H9 (cell line): ENCODE measurements at regions not wholly inside any gene's neighbourhood (a gene's known extent, or its start where the extent isn't known, plus 50 kb on each side); places are given as distances from the start of the nearest gene placed in this dataset.

Experiments
- DNase-seq: peaks from one replicate; pipeline ENCODE4 v3.0.0-alpha.2; 2017
- H2AFZ ChIP-seq: one replicate; pipeline ENCODE4 v1.6.1; 2013; ENCODE audit warnings: mild to moderate bottlenecking, low read length, control low read depth, moderate library complexity
- H2AK5ac ChIP-seq: 2 replicates; pipeline ENCODE4 v1.6.1; 2013; ENCODE audit warnings: low read length, control low read depth, mixed read lengths; ENCODE audit not compliant: insufficient read length
- H2BK120ac ChIP-seq: one replicate; pipeline ENCODE4 v1.6.1; 2013; ENCODE audit warnings: low read depth, mild to moderate bottlenecking, low read length, control low read depth, inconsistent platforms; ENCODE audit not compliant: poor library complexity, severe bottlenecking
- H2BK12ac ChIP-seq: 2 replicates; pipeline ENCODE4 v1.6.1; 2013; ENCODE audit warnings: low read length, control low read depth, mixed read lengths, low read depth; ENCODE audit not compliant: insufficient read length
- H2BK15ac ChIP-seq: 2 replicates; pipeline ENCODE4 v1.6.1; 2013; ENCODE audit warnings: low read depth, low read length, control low read depth
- H2BK20ac ChIP-seq: one replicate; pipeline ENCODE4 v1.6.1; 2013; ENCODE audit warnings: low read depth, mild to moderate bottlenecking, low read length, control low read depth, inconsistent platforms; ENCODE audit not compliant: poor library complexity, severe bottlenecking
- H2BK5ac ChIP-seq: 2 replicates; pipeline ENCODE4 v1.6.1; 2013; ENCODE audit warnings: low read length, control low read depth, mixed read lengths; ENCODE audit not compliant: insufficient read length
- H3K14ac ChIP-seq: 2 replicates; pipeline ENCODE4 v1.6.1; 2013; ENCODE audit warnings: low read length, control low read depth; ENCODE audit not compliant: insufficient read depth
- H3K18ac ChIP-seq: 2 replicates; pipeline ENCODE4 v1.6.1; 2013; ENCODE audit warnings: low read depth, mild to moderate bottlenecking, mixed read lengths, low read length, control low read depth; ENCODE audit not compliant: insufficient read length
- H3K23ac ChIP-seq: 2 replicates; pipeline ENCODE4 v1.6.1; 2013; ENCODE audit warnings: low read length, control low read depth, mixed read lengths, low read depth; ENCODE audit not compliant: insufficient read length
- H3K23me2 ChIP-seq: 2 replicates; pipeline ENCODE4 v1.6.1; 2013; ENCODE audit warnings: low read depth, mild to moderate bottlenecking, mixed read lengths, low read length, control low read depth; ENCODE audit not compliant: insufficient read length, poor library complexity, severe bottlenecking
- H3K27ac ChIP-seq: 2 replicates; pipeline ENCODE4 v1.5.1; 2013; ENCODE audit warnings: low read length, control low read depth, mixed read lengths, low read depth; ENCODE audit not compliant: insufficient read length
- H3K27me3 ChIP-seq: 2 replicates; pipeline ENCODE4 v1.6.1; 2013; ENCODE audit warnings: low read length, control low read depth, inconsistent platforms; ENCODE audit not compliant: insufficient read depth
- H3K4ac ChIP-seq: 2 replicates; pipeline ENCODE4 v1.6.1; 2013; ENCODE audit warnings: low read depth, mild to moderate bottlenecking, control low read depth, inconsistent platforms, low read length, moderate library complexity
- H3K4me1 ChIP-seq: 2 replicates; pipeline ENCODE4 v1.6.1; 2013; ENCODE audit warnings: low read length, control low read depth, inconsistent platforms; ENCODE audit not compliant: insufficient read depth
- H3K4me2 ChIP-seq: 2 replicates; pipeline ENCODE4 v1.6.1; 2013; ENCODE audit warnings: low read length, control low read depth, mixed read lengths; ENCODE audit not compliant: insufficient read length, insufficient read depth
- H3K56ac ChIP-seq: 2 replicates; pipeline ENCODE4 v1.6.1; 2013; ENCODE audit warnings: low read depth, mild to moderate bottlenecking, mixed read lengths, low read length, control low read depth; ENCODE audit not compliant: insufficient read length
- H3K79me1 ChIP-seq: 2 replicates; pipeline ENCODE4 v1.6.1; 2013; ENCODE audit warnings: low read depth, mild to moderate bottlenecking, moderate library complexity, low read length, control low read depth, inconsistent platforms; ENCODE audit not compliant: insufficient read depth, poor library complexity, severe bottlenecking
- H3K79me2 ChIP-seq: 2 replicates; pipeline ENCODE4 v1.6.1; 2013; ENCODE audit warnings: low read length, control low read depth, inconsistent platforms; ENCODE audit not compliant: insufficient read depth
- H3K9ac ChIP-seq: 2 replicates; pipeline ENCODE4 v1.6.1; 2013; ENCODE audit warnings: low read length, control low read depth, mixed read lengths; ENCODE audit not compliant: insufficient read length; ENCODE audit errors: extremely low read depth
- H3K9me3 ChIP-seq: one replicate; pipeline ENCODE4 v1.6.1; 2013; ENCODE audit warnings: low read depth, low read length, inconsistent platforms; ENCODE audit not compliant: control insufficient read depth
- H3T11ph ChIP-seq: one replicate; pipeline ENCODE4 v1.6.1; 2013; ENCODE audit warnings: mild to moderate bottlenecking, low read length, control low read depth, inconsistent platforms
- H4K20me1 ChIP-seq: one replicate; pipeline ENCODE4 v1.6.1; 2013; ENCODE audit not compliant: control insufficient read depth, insufficient read length, insufficient read depth
- H4K5ac ChIP-seq: 2 replicates; pipeline ENCODE4 v1.6.1; 2013; ENCODE audit warnings: low read depth, mild to moderate bottlenecking, mixed read lengths, low read length, control low read depth; ENCODE audit not compliant: insufficient read length
- H4K8ac ChIP-seq: replicated peaks from 2 replicates; pipeline ENCODE4 v1.6.1; 2013; ENCODE audit warnings: low read length, control low read depth, mixed read lengths, low read depth; ENCODE audit not compliant: insufficient read length
- H4K91ac ChIP-seq: 2 replicates; pipeline ENCODE4 v1.6.1; 2013; ENCODE audit warnings: low read depth, mild to moderate bottlenecking, moderate library complexity, mixed read lengths, low read length, control low read depth; ENCODE audit not compliant: insufficient read length
- H3K27ac Mint-ChIP-seq, 3 experiments: 2 replicates in 2 of 3; 3 replicates in 1 of 3; pipeline ENCODE4 v1.8.0; 2020 to 2021; ENCODE audit warnings: mixed read lengths in 3 of 3, mild to moderate bottlenecking in 1 of 3, moderate library complexity in 1 of 3
- H3K27me3 Mint-ChIP-seq: 2 replicates; pipeline ENCODE4 v1.8.0; 2021; ENCODE audit warnings: low read depth, mild to moderate bottlenecking, moderate library complexity, mixed read lengths
- H3K36me3 Mint-ChIP-seq, 3 experiments: 2 replicates in 2 of 3; 3 replicates in 1 of 3; pipeline ENCODE4 v1.8.0; 2020 to 2021; ENCODE audit warnings: low read depth in 3 of 3, mixed read lengths in 3 of 3; ENCODE audit not compliant: insufficient read depth in 1 of 3
- H3K4me1 Mint-ChIP-seq, 2 experiments: 2 replicates each; pipeline ENCODE4 v1.8.0; 2020; ENCODE audit warnings: mixed read lengths in 2 of 2
- H3K4me3 Mint-ChIP-seq, 2 experiments: 2 replicates in 1 of 2; 3 replicates in 1 of 2; pipeline ENCODE4 v1.8.0; 2020 to 2021; ENCODE audit warnings: mild to moderate bottlenecking in 2 of 2, mixed read lengths in 2 of 2, moderate library complexity in 1 of 2
- H3K9me3 Mint-ChIP-seq, 2 experiments: 2 replicates in 1 of 2; 3 replicates in 1 of 2; pipeline ENCODE4 v1.8.0; 2020; ENCODE audit warnings: mild to moderate bottlenecking in 2 of 2, mixed read lengths in 2 of 2, moderate library complexity in 1 of 2
- CTCF ChIP-seq: fragments of 200-600 bp; sonication (generic); conservative IDR thresholded peaks from 3 replicates; pipeline ENCODE4 v1.8.0; 2021; ENCODE audit warnings: antibody characterized with exemption, mild to moderate bottlenecking
- WGBS: extraction: QIAGEN DNeasy Blood & Tissue Kit; methylation state at CpG from one replicate; pipeline ENCODE4 v1.1.7; 2013; ENCODE audit warnings: missing lambda C conversion rate, low lambda C conversion rate, mixed read lengths; ENCODE audit not compliant: insufficient read length; ENCODE audit errors: extremely low coverage; 5-methylcytosine and 5-hydroxymethylcytosine counted together

- no peaks in the 10 kb centered on the region for H3K27me3 Mint-ChIP-seq
- H3T11ph ChIP-seq: no peak overlapping the region
- H3K79me1 ChIP-seq: no peaks in the 10 kb centered on the region
- H4K91ac ChIP-seq: no peak overlapping the region
- DNase-seq: no peak
- no peak overlapping the region for H3K4ac ChIP-seq
- H3K79me2 ChIP-seq: no peaks in the 10 kb centered on the region
- H2BK15ac ChIP-seq: no peak overlapping the region
- H3K36me3 Mint-ChIP-seq: peaks cover 3 to 18% (median 4%) of the 10 kb centered on the region in 3 experiments; a peak in 6 of 7 replicates
- H4K8ac ChIP-seq: no peak overlapping the region
- no peak overlapping the region for H2BK12ac ChIP-seq
- H3K9me3 ChIP-seq: no peaks in the 10 kb centered on the region
- H3K4me1 ChIP-seq: no peaks in the 10 kb centered on the region
- H2BK120ac ChIP-seq: no peak overlapping the region
- no peak overlapping the region for H3K27ac ChIP-seq
- H4K5ac ChIP-seq: no peak overlapping the region
- no peaks in the 10 kb centered on the region; a peak in 1 of 4 replicates for H3K4me1 Mint-ChIP-seq
- H3K27ac Mint-ChIP-seq: no peak overlapping the region
- no peak overlapping the region for H3K18ac ChIP-seq
- H2BK20ac ChIP-seq: no peak overlapping the region
- no peak overlapping the region; the same call in 1 of the 2 replicates for H3K14ac ChIP-seq
- no peak overlapping the region for H3K9ac ChIP-seq
- H3K27me3 ChIP-seq: no peaks in the 10 kb centered on the region
- H3K9me3 Mint-ChIP-seq: peaks cover 9 to 15% of the 10 kb centered on the region in 2 experiments
- no peaks in the 10 kb centered on the region for H3K23me2 ChIP-seq
- no peak overlapping the region for H3K56ac ChIP-seq
- H2AK5ac ChIP-seq: no peak overlapping the region
- WGBS: no CpG with 5 or more reads among the region's 1 CpG
- no peak for TF ChIP-seq CTCF
- no peak overlapping the region for H2BK5ac ChIP-seq
- H3K4me2 ChIP-seq: no peak overlapping the region
- no peaks in the 10 kb centered on the region for H4K20me1 ChIP-seq
- no peak overlapping the region for H2AFZ ChIP-seq
- H3K23ac ChIP-seq: no peak overlapping the region
- no peak overlapping the region for H3K4me3 Mint-ChIP-seq
Measured at GRCh38 chr6:65896140-65896539, 189.1 kb upstream of the EYS start.
